Fibroblast of skin of scalp (primary cell): ENCODE measurements at regions not wholly inside any gene's neighbourhood (a gene's known extent, or its start where the extent isn't known, plus 50 kb on each side); places are given as distances from the start of the nearest gene placed in this dataset.

ENCODE experiments used
- DNase-seq: peaks from one replicate; pipeline ENCODE4 v3.0.0-alpha.2; 2013

DNA sequence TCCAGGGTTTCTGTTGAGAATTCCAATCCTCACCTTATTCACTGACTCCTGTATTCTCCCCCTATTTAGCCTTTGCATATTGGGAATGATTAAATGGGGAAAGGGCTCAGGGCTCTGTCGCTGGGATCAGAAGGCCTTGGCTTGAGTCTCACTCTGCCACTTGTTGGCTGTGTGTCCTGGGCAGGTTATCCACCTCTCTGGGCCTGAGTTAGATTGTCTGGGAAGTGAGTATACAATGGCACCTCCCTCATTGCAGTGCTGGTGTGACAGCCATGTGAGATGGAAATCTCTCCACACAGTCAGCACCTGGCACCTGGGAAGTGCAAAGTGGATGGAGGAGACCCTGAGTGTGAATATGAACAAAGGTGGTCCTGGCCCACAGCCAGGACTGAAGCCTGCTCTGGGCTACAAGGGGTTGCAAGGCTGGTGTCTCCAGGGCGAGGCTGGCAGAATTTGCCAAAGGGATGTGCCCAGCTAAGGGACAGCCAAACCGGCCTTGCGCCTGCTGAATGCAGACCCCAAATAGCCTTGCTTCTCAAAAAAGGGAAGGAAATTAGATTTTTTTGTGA, 200.0 kb upstream of the PMEPA1 start:
- DNase-seq: no peak

DNA sequence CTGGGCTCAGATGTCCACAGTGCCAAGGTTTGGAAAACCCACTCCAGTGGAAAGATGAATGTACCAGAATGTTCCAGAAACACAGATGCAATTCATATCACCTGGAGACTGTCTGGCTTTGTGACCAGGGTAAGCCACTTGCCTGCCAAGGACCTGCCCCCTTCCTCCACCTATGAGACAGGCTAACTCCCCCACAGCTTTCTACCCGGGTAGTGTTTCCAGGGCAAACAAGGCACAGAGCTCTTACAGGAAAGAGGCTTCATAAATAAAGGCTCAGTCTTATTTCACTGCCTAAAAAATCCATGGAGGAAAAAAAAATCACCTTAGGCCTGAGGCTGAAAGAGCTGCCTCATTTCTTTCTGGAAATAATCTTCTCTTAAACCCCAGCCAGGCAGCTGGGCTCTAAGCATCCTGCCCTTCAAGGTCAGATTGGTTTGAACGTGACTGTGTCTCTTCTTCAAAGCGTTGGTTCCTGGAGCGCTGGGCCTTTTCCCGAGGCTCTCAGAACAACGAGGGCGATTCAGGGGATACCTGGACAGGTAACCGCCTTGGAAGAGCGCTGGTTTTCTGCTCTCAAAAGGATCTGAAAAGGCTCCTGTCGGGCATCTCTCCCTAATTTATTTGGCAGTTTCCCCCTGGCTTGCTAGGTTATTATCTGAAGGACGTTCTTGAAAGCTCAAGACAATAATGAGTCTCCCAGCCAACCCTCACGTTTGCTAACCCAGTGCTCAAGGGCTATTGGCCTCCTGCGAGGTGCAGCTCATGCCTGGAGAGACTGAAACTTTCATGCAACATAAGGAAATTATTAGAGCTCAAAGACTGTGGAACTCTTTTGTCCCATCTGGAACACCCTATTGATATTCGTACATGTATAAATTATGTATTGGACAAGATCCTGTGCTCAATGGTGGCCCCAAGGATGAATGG, 199.2 kb upstream of the PMEPA1 start:
- no peak for DNase-seq

DNA sequence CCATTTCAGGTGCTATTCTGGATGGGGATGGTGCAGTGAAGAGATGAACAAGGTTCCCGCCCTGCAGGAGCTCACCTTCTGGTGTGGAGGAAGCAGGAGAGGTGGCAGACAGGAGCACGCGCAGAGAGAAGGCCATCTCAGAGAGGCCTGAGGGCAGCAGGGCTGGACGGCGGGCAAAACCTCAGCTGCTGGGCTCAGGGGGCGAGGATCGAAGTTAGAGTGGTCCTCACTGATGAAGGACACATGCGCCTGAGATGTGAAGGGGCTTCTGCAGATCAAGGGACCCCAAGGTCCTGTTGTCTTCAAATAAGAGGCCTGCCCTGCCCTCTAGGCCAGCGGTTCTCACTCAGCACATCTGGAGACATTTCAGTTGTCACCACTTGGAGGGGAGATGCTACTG, 198.4 kb upstream of the PMEPA1 start:
- no peak for DNase-seq

DNA sequence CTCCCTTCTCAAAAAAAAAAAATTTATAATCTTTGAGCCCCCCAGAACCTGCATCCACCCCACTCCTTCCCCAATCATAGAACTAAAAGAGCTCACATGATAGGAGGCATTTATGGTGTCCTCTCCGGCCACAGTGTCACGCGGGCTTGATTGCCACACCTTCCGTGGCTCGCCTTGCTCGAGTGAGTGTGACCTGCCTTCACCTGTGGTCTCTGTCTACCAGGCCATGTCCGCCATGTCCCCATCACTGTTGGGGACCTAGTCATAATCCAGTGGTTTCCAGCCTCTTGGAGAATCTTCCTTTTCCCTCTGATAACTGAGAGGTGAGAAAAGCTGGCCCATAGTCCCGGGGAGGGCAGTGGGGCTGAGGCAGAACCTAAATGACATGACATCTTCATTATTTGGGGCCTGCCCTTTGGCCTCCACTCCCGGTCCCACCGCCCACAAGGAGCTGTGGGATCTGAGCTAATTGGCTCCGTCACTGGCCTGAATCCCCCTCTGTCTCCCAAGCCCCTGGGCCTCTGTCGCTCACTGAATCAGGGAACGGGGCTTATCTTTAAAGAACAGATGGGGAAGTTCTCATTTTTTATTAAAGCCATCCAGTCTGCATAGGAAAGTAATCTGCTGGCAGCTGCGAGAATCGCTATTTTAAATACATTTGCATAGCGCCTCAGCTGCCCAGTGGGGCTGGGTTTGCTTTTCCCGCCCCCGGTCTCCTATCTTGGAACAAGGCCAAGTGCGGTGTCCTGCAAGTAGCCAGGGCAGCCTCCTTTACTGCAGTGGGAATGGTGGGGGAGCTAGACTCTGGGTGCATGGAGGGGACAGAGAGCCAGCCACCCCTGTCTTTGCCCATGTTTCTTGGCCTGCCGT, 197.6 kb upstream of the PMEPA1 start:
- no peak for DNase-seq

DNA sequence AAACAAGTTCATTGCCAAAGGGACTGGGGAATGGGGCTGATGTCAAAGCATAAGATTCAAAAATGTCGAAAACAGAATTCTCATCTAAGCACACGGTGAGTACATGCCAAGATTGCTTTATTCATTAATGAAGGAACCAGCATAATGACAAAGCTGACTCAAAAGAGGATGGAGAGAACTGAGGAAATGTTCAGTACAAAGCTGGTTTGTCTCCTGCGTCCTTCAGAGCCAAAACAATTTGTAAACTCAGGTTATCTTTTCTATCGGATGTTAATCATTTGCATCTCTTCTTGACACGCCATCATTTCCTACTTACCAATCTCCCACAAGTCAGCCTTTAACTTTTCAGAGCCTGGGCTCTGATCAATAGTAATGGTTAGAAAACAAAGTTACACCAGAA, 195.6 kb upstream of the PMEPA1 start:
- no peak for DNase-seq

DNA sequence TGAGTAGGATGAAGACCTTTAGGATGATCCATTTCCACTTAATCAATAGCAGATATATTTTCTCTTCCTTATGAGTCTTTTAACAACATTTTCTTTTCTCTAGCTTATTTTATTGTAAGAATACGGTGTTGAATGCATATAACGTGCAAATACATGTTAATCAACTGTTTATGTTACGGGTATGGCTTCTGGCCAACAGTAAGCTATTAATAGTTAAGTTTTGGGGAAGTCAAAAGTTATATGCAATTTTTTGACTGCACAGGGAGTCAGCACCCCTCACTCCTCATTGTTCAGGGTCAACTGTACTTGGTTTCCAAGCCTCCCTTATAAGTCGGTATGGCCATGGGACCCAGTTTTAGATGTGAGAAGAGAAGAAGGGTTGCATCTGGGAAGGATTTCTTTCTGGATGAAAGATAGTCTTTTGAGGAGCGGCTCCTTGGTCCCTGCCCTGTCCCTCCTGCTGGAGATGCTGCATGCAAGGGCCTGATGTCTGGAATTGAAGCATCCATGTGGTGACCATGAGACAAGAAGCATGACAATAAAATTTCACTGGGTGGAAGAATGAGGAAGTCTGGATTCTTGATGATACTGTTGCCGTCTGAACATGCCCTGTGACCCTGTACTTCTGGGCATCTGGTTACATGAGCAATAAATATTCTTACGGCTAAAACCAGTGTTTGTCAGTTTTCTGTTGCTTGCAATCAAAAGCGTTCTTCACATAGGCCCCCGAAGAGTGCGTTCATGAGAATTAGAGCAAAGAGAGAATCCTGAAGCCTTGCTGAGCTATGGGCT, 194.7 kb upstream of the PMEPA1 start:
- DNase-seq: no peak

DNA sequence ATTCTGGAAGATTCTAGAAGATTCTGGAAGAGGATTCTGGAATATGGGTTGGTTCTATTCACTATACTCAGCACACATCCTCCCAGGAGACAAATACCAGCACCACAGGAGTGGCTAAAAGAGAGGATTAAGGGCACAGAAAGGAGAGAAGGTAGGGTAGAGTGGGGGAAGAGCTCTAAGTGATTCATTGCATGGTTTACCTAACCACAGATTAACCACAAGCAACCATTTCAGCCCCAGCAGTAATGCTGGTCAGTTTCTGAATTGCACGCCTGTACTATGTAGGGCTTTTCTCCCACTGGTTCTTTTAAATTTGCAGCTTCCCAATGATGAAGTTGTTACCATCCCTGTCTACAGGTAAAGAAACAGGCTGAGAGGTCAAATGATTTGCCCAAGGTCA, 192.7 kb upstream of the PMEPA1 start:
- DNase-seq: peak; percentile 85

DNA sequence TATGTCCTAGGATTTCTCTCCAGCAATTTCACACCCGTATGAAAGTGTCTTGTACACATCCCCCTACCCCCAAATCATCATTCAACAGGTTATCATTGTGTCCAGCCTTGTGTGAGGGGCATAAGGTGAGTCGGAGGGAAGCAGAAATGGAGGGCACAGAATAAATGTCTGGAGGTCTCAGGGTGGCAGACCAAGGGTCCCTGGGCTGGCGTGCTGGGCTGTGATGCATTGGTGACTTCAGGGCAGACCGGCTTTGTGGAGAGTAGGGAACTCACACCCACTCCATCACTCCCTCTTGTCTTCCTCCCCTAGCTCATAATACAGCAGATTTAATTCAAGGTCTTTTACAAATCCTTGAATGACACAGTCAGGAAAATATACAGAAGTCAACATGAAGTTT, 191.7 kb upstream of the PMEPA1 start:
- DNase-seq: no peak

DNA sequence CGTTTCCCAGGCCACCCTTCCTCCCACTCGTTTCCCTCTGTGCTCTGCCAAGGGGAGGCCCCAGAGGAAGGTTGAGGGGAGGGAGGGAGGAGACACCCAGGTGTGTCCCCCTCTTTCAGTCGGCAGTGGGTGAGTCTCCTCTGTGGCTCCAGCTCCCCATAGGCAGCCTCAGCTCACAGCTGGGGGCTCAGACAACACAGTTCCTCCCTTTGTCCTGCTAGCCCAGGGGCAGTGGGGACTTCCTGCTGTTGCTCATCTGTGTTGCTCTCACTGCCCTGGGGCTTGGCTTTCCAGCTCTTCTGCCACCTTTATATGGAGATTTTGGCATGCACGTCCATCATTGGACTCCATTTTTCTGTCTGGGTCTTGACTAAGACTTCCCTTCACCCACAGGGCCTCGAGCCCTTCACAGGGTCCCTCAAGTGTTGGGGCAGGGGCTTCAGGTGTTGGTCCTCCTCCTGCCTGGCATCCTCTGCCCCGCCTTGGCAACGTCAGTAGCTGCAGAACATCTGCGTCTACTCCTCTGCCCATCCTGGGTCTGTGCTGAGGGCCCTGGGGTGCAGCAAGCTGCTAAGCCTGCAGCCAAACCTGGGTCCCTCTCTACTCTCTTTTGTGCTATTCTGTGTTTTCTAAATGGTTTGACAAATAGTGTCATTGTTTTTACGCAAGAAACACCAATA, 190.6 kb upstream of the PMEPA1 start:
- no peak for DNase-seq

DNA sequence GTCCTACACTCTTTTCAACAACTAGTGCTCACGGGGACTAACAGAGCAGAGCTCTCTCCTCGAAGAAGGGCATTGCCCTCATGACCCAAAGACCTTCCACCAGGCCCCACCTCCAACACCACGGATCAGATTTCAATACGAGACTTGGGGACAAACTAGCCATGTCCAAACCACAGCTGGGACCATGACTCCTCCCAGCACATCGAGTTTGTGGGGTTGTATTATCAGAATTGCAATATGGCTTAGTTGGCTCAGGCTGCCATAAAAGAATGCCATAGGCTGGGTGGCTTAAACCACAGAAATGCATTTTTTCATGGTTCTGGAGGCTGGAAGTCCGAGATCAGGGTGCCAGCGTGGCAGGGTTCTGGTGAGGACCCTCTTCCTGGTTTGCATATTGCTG, 189.7 kb upstream of the PMEPA1 start:
- peak; percentile 30 for DNase-seq

DNA sequence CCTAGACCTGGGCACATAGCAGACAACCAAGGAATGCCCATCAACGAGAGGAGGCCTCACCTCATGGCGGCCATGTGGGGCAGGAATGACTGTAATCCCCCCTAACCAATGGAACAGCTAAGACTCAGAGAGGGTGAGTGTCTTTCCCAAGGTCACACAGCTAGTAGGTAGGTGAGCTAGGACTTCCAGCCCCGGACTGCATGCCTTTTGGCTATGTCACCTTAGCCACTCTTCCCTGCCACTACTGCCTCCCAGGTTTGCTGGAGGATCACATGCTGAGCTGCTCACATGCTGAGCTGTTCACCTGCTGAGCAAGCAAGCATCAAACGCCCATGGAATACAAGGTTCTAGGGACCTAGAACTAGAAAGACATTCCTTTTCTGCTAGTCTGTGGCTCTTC, 188.5 kb upstream of the PMEPA1 start:
- no peak for DNase-seq

DNA sequence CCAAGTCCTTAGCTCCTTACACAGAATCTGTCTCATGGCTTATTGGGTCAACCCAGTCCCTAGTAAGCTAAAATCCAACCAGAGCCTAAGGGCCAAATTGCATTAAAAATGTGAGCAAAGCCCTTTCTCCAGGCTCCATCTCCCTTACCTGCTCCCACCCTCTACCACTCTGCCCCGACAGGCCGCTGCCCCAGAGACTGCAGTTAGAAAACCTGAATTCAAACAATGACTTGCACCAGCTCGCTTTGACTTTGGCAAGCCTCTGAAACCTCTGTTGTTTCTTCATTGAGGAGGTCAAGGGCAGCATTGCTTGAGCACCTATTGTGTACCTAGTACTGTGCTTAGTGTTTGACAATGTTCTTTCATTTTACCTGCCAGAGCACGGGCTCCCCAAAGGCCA, 188.1 kb upstream of the PMEPA1 start:
- DNase-seq: no peak

DNA sequence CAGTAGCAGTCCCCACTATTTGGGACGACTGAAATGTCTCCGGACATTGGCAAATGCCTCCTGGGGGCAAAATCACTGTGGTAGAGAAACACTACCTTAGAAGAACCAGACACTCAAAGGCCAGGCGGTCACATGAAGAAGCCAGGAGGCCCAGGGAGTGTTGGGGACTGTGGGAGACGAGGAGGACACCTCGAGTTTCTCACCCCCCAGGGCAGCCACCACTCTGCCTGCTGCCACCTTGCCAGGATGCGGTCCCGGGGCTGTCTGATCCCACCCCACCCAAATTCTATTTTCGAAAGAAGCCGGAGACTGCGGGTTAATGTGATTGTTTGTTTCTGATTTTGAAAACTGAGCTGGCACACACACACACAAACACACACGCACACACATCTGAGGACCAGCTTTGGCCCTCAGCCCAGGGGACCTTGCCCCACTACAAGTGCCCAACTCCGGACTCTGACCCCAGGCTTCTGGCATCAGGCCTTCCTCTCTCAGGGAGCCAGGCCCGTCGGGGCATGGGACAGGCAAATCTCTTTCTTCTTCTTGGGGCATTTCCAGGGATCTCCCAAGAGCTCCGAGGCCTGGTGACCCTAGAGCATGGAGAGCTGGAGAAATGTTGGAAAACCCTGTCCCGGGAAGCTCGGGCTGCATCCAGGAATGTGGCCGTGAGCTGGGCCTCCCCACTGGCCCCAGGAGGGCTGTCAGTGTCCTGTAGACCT, 187.5 kb upstream of the PMEPA1 start:
- no peak for DNase-seq

DNA sequence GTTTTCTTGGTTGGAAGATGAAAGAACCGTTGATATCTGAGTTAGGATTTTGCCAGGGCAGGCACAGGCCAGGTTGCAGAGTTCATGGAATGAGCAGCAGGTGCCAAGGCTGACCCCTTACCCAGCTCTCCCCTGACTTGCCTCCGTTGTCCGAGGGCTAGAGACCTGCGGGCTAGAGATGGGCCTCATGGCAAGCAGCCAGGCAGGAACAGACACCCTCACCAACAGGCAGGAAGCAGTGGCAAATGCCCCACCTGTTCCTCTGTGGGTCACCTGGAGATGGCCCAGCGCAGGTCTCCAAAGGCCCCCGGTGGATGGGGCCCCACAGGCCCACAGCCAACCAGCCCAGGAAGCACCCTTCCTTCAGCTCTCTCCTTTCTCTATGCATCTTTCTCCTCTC, 186.7 kb upstream of the PMEPA1 start:
- no peak for DNase-seq

DNA sequence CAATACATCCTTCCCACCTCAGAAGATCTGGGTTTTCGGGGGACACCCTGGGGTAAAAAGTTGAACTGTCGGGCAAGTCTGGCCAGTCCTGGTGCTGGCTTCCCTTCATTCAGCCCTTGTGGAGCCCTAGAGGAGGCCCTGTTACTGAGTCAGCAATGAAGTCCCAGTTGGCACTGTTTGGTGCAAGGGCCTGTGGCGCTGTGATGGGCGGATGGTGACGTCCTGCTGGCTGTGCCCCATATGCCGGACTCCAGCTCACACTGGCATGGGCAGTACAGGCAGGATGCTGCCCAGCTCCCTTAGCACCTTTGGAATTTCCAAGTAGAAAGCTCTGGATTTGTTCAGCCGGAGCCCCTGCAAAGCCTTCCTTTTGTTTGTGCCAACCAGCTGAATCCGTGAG, 186.2 kb upstream of the PMEPA1 start:
- DNase-seq: no peak

DNA sequence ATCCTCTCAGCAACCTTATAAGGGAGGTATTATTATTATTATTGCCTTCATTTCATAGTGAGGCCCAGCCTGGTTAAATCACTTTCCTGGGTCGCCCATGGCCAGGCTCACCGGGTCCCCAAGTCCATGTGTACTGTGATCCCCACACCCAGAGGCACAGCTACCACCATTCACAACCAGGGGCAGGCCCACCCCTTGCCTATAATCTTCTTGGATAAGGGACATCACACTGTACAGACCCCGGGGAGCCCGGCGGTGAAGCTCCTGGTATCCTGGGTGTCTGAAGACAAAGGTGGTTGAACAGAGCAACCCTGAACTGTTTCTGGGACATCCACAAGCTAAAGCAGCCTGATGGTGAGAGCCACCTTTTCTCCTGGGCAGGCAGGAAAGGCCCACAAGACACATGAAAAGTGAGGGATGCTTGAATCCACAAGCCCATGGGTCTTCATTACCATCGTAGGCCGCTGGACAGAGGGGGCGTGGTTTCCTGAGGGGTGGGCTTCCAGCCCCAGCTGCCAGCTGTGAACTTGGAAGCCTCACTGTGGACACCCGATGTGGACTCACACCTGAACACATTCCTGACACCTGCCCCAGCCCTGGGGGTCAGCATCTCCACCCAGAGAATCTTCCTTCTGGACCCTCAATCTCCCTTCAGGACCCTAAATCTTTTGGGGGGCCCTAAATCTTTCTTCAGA, 185.5 kb upstream of the PMEPA1 start:
- DNase-seq: no peak

DNA sequence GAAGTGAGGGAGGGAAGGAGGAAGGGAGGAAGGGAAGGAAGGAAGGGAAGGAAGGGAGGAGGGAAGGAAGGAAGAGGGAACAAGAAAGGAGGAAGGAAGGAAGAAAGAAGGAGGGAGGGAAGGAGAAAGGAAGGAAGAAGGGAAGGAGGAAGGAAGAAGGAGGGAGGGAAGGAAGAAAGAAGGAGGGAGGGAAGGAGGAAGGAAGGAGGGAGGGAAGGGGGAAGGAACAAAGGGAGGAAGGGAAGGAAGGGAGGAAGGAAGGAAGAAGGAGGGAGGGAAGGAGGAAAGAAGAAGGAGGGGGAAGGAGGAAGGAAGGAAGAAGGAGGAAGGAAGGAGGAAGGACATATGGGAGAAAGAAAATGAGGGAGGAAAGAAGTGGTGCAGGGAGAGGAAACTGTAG, 184.7 kb upstream of the PMEPA1 start:
- DNase-seq: no peak

DNA sequence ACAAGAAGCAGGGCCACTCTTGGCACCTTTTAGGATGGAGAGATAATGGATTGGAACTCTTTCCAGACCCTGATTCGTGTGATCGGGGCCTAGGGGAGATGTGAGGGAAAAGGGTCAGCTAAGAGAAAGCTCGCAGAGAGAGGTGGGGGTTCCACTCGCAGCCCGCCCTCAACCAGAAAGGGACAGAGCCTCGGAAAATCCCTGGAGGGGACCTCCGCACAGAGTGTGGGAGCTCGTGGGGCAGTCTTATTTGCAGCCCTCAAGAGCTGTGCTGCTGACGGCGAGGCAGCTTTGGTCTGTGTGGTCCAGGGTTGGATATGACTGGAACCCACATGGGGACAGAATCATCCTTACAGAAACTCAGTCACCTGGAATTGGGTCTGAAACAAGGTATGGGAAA, 184.3 kb upstream of the PMEPA1 start:
- no peak for DNase-seq

DNA sequence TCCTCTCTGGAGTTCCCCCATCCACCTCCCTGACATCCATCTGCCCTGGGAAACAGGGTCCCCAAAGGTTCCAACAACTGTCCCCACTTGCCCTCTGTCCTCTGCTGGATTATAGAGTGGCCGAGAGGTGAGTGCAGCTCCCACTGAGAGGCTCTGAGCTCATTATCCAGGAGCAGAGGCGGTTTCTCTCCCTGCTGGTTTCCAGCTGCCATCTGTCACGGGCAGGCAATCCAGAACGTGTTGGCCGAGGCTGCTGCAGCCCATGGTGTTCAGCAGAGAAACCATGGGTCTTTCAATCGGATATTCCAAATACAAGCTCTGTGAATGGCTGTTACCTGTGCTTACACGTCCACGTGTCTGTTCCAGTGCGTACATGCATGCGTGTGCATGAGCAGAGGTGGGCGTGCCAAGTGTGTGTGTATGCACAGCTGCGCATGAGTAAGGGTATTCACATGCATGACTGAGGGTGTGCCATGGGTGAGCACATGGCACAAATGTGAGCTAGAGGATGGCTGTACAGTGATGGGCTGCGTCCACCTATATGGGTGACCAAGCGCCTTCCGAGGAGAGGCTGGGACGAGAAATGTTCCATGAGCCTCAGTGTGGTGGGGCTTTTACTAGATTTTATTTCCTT, 183.7 kb upstream of the PMEPA1 start:
- DNase-seq: no peak

DNA sequence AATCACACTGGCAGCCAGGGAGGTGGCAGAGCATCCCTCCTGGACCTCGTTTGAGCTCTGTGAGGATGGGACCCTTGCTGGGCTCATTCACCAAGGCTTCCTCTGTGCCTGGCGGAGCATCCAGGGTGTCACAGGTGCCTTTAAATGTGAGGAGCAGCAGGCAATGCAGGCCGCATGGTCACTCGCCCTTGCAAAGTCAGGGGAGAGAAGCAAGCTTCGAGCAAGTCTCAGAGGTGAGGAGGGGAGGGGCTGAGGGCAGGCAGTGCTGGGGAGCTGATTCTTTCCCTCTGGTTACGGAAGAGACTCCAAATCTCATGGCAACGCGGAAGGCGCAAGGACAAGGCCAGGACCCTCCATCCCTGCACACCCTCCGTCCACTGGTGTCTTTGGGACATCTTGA, 182.7 kb upstream of the PMEPA1 start:
- no peak for DNase-seq
